Mesenchymal stem cell (in vitro differentiated cells and primary cell): ENCODE measurements at regions not wholly inside any gene's neighbourhood (a gene's known extent, or its start where the extent isn't known, plus 50 kb on each side); places are given as distances from the start of the nearest gene placed in this dataset.

ENCODE experiments used
- DNase-seq: peaks from one replicate; pipeline ENCODE4 v3.0.0-alpha.2; 2013
- H2AFZ ChIP-seq: one replicate; pipeline ENCODE4 v1.6.1; 2013; ENCODE audit warnings: low read depth, mild to moderate bottlenecking, control low read depth, inconsistent platforms, low read length, moderate library complexity
- H2AK5ac ChIP-seq: 2 replicates; pipeline ENCODE4 v1.6.1; 2013; ENCODE audit warnings: low read length, moderate library complexity, mild to moderate bottlenecking, inconsistent platforms; ENCODE audit not compliant: severe bottlenecking
- H2BK120ac ChIP-seq: one replicate; pipeline ENCODE4 v1.6.1; 2013; ENCODE audit warnings: low read depth, mild to moderate bottlenecking, inconsistent platforms, low read length, moderate library complexity
- H2BK12ac ChIP-seq, 2 experiments: one replicate each; pipeline ENCODE4 v1.6.1; 2013; ENCODE audit warnings: inconsistent platforms in 2 of 2, low read length in 2 of 2, mild to moderate bottlenecking in 2 of 2, moderate library complexity in 2 of 2, control low read depth in 1 of 2
- H2BK15ac ChIP-seq: one replicate; pipeline ENCODE4 v1.6.1; 2013; ENCODE audit warnings: mild to moderate bottlenecking, low read depth, inconsistent platforms; ENCODE audit not compliant: poor library complexity, severe bottlenecking
- H2BK5ac ChIP-seq: 2 replicates; pipeline ENCODE4 v1.6.1; 2013; ENCODE audit warnings: low read depth, mild to moderate bottlenecking, low read length, control low read depth, inconsistent platforms; ENCODE audit not compliant: poor library complexity, severe bottlenecking
- H3K14ac ChIP-seq, 2 experiments: one replicate each; pipeline ENCODE4 v1.6.1; 2013; ENCODE audit warnings: inconsistent platforms in 2 of 2, low read length in 2 of 2, control low read depth in 1 of 2, mild to moderate bottlenecking in 1 of 2, moderate library complexity in 1 of 2
- H3K18ac ChIP-seq, 2 experiments: one replicate each; pipeline ENCODE4 v1.6.1; 2013; ENCODE audit warnings: inconsistent platforms in 2 of 2, low read length in 2 of 2, control low read depth in 1 of 2, low read depth in 1 of 2, mild to moderate bottlenecking in 1 of 2
- H3K23ac ChIP-seq, 2 experiments: one replicate each; pipeline ENCODE4 v1.6.1; 2013; ENCODE audit warnings: inconsistent platforms in 2 of 2, low read length in 2 of 2, mild to moderate bottlenecking in 2 of 2, moderate library complexity in 2 of 2, control low read depth in 1 of 2
- H3K27ac ChIP-seq: 2 replicates; pipeline ENCODE4 v1.5.1; 2013; ENCODE audit warnings: mild to moderate bottlenecking, moderate library complexity, low read length, control low read depth, inconsistent platforms; ENCODE audit not compliant: poor library complexity, severe bottlenecking
- H3K27me3 ChIP-seq, 2 experiments: 2 replicates each; pipeline versions ENCODE4 v1.6.1 to v1.7.0; 2013; ENCODE audit warnings: low read length in 2 of 2, mild to moderate bottlenecking in 2 of 2, moderate library complexity in 2 of 2, control low read depth in 1 of 2, inconsistent platforms in 1 of 2; ENCODE audit not compliant: control insufficient read depth in 1 of 2, insufficient read depth in 1 of 2
- H3K36me3 ChIP-seq, 2 experiments: 2 replicates each; pipeline versions ENCODE4 v1.6.1 to v1.7.0; 2013; ENCODE audit warnings: low read length in 2 of 2, control low read depth in 1 of 2, inconsistent platforms in 1 of 2, low read depth in 1 of 2, mild to moderate bottlenecking in 1 of 2; ENCODE audit not compliant: insufficient read depth in 2 of 2, control insufficient read depth in 1 of 2
- H3K4ac ChIP-seq, 2 experiments: one replicate each; pipeline ENCODE4 v1.6.1; 2013; ENCODE audit warnings: inconsistent platforms in 2 of 2, low read length in 2 of 2, mild to moderate bottlenecking in 2 of 2, moderate library complexity in 2 of 2, control low read depth in 1 of 2, low read depth in 1 of 2
- H3K4me1 ChIP-seq: 2 replicates; pipeline ENCODE4 v1.6.1; 2013; ENCODE audit warnings: low read depth, low read length, control low read depth; ENCODE audit not compliant: control insufficient read depth, insufficient read depth
- H3K4me2 ChIP-seq: 2 replicates; pipeline ENCODE4 v1.6.1; 2013; ENCODE audit warnings: low read length, mild to moderate bottlenecking, inconsistent platforms; ENCODE audit not compliant: poor library complexity, severe bottlenecking
- H3K4me3 ChIP-seq, 2 experiments: 2 replicates each; pipeline versions ENCODE4 v1.5.1 to v1.7.0; 2013; ENCODE audit warnings: low read length in 2 of 2, mild to moderate bottlenecking in 2 of 2, control low read depth in 1 of 2, low read depth in 1 of 2; ENCODE audit not compliant: insufficient read depth in 1 of 2
- H3K79me1 ChIP-seq: replicated peaks from 2 replicates; pipeline ENCODE4 v1.6.1; 2013; ENCODE audit warnings: mild to moderate bottlenecking, control low read depth, low read length, inconsistent platforms; ENCODE audit not compliant: poor library complexity, severe bottlenecking
- H3K9ac ChIP-seq: 2 replicates; pipeline ENCODE4 v1.7.0; 2013; ENCODE audit warnings: mild to moderate bottlenecking, low read length, moderate library complexity
- H3K9me3 ChIP-seq: 2 replicates; pipeline ENCODE4 v1.7.0; 2013; ENCODE audit warnings: mild to moderate bottlenecking, low read length; ENCODE audit not compliant: control insufficient read depth
- H4K8ac ChIP-seq: one replicate; pipeline ENCODE4 v1.6.1; 2013; ENCODE audit warnings: inconsistent platforms, mild to moderate bottlenecking, low read length, moderate library complexity
- H4K91ac ChIP-seq: one replicate; pipeline ENCODE4 v1.6.1; 2013; ENCODE audit warnings: mild to moderate bottlenecking, low read length, inconsistent platforms
- WGBS: methylation state at CpG from one replicate; pipeline ENCODE4 v1.1.7; 2013; ENCODE audit warnings: mixed read lengths; 5-methylcytosine and 5-hydroxymethylcytosine counted together

DNA sequence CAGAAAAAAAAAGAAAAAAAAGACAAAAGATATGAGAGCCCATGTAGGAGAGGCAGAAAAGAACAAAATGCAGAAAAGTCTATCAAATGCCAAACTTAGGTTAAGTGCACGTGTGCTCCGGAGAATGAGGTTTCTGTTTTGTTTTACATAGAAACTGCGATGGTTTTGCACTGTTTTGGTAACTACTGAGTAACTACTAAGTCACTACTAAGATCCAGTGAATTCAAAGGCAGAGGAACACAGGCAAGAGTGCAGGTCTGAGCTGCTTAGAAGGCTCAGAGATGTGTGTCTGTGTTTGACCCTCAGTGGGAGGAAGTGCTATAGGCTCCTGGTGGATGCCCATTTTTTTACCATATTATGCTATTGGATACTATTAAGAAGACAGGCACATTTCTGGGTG, 299.3 kb downstream of the NDFIP2 start:
- Histone ChIP-seq H3K14ac (no peak overlapping the region), H2BK120ac (no peak overlapping the region), H2BK12ac (peak overlapping the region; percentile 83 to 94), H3K4me2 (no peak overlapping the region), H3K4ac (no peak overlapping the region), H3K27ac (peak overlapping the region; percentile 30), H4K91ac (no peak overlapping the region), H2BK5ac (no peak overlapping the region), H3K36me3 (no peaks in the 10 kb centered on the region), H3K9me3 (no peaks in the 10 kb centered on the region), H3K18ac (peak overlapping the region in 1 of 2 experiments; percentile 82), H3K23ac (no peak overlapping the region), H2AFZ (no peak overlapping the region), H3K4me3 (peak overlapping the region in 1 of 2 experiments; percentile 74), H3K27me3 (no peaks in the 10 kb centered on the region), H3K9ac (peak overlapping the region; percentile 91), H2BK15ac (no peak overlapping the region), H3K4me1 (peaks cover 7% of the 10 kb centered on the region), H4K8ac (no peak overlapping the region), H2AK5ac (no peak overlapping the region), H3K79me1 (no peaks in the 10 kb centered on the region)
- peak; percentile 51 for DNase-seq
- 76% methylated on average over 3 of the region's 3 CpGs for WGBS

GRCh38 chr13:79779761-79780160, 298.8 kb downstream of the NDFIP2 start:
- 91% methylated on average over 1 of the region's 1 CpG for WGBS
- H3K36me3 ChIP-seq: no peaks in the 10 kb centered on the region
- H2BK15ac ChIP-seq: no peak overlapping the region
- H3K14ac ChIP-seq: no peak overlapping the region
- no peak overlapping the region for H2BK120ac ChIP-seq
- no peaks in the 10 kb centered on the region for H3K9me3 ChIP-seq
- no peak overlapping the region for H4K91ac ChIP-seq
- H3K27ac ChIP-seq: no peak overlapping the region
- peak; percentile 72 for DNase-seq
- no peak overlapping the region for H2BK5ac ChIP-seq
- H3K9ac ChIP-seq: peak overlapping the region; percentile 91
- H3K4ac ChIP-seq: no peak overlapping the region
- H2AFZ ChIP-seq: no peak overlapping the region
- no peaks in the 10 kb centered on the region for H3K79me1 ChIP-seq
- no peaks in the 10 kb centered on the region for H3K27me3 ChIP-seq
- H3K4me3 ChIP-seq: peak overlapping the region in 1 of 2 experiments; percentile 74
- H3K4me2 ChIP-seq: no peak overlapping the region
- H3K18ac ChIP-seq: no peak overlapping the region
- no peak overlapping the region for H2BK12ac ChIP-seq
- H3K23ac ChIP-seq: no peak overlapping the region
- H3K4me1 ChIP-seq: peaks cover 7% of the 10 kb centered on the region
- H4K8ac ChIP-seq: no peak overlapping the region
- no peak overlapping the region for H2AK5ac ChIP-seq

GRCh38 chr13:79778741-79779460, 297.9 kb downstream of the NDFIP2 start:
- no peak overlapping the region for H3K23ac ChIP-seq
- no peak overlapping the region for H2BK12ac ChIP-seq
- H3K36me3 ChIP-seq: no peaks in the 10 kb centered on the region
- no peak overlapping the region for H2BK15ac ChIP-seq
- no peak overlapping the region for H3K14ac ChIP-seq
- H3K27ac ChIP-seq: no peak overlapping the region
- DNase-seq: no peak
- WGBS: 100% methylated on average over 3 of the region's 4 CpGs
- no peak overlapping the region for H3K4me2 ChIP-seq
- no peak overlapping the region for H3K18ac ChIP-seq
- H2AK5ac ChIP-seq: peak overlapping the region; percentile 49
- no peaks in the 10 kb centered on the region for H3K9me3 ChIP-seq
- no peaks in the 10 kb centered on the region for H3K79me1 ChIP-seq
- no peak overlapping the region for H3K4me3 ChIP-seq
- no peak overlapping the region for H4K8ac ChIP-seq
- H3K9ac ChIP-seq: peak overlapping the region; percentile 91
- H2BK120ac ChIP-seq: no peak overlapping the region
- H3K27me3 ChIP-seq: no peaks in the 10 kb centered on the region
- no peak overlapping the region for H3K4ac ChIP-seq
- no peak overlapping the region for H4K91ac ChIP-seq
- no peak overlapping the region for H2BK5ac ChIP-seq
- H2AFZ ChIP-seq: no peak overlapping the region
- H3K4me1 ChIP-seq: peaks cover 7% of the 10 kb centered on the region

DNA sequence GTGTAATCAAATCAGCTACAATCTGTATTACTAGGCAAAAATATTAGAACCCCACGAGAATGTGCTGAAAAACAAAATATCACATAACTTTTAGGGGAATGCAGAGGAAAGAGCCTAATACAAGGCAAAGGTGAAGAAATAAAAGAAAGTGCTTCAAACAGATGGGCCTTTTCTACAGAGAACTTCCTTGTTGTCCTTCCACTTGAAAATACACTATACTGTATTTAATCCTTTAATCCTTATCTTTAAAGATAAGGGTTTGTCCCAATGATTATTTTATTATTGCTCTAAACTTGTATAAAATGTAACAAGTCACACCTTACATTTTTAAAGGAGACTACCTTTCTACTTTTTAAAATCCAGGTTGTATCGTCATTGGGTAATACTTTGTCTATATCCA, 296.5 kb downstream of the NDFIP2 start:
- Histone ChIP-seq H3K4me1 (peaks cover 7% of the 10 kb centered on the region), H3K18ac (no peak overlapping the region), H3K23ac (no peak overlapping the region), H3K9me3 (no peaks in the 10 kb centered on the region), H2AFZ (no peak overlapping the region), H3K4me2 (no peak overlapping the region), H2BK120ac (no peak overlapping the region), H3K4ac (no peak overlapping the region), H3K79me1 (no peaks in the 10 kb centered on the region), H3K27me3 (no peaks in the 10 kb centered on the region), H3K9ac (no peak overlapping the region), H4K91ac (no peak overlapping the region), H3K27ac (no peak overlapping the region), H3K14ac (no peak overlapping the region), H3K36me3 (no peaks in the 10 kb centered on the region), H2BK5ac (no peak overlapping the region), H2BK12ac (no peak overlapping the region), H4K8ac (no peak overlapping the region), H2AK5ac (no peak overlapping the region), H3K4me3 (no peak overlapping the region), H2BK15ac (no peak overlapping the region)
- WGBS: 97% methylated on average over 1 of the region's 2 CpGs
- no peak for DNase-seq
